MCF 10A (cell line): ENCODE measurements at regions not wholly inside any gene's neighbourhood (a gene's known extent, or its start where the extent isn't known, plus 50 kb on each side); places are given as distances from the start of the nearest gene placed in this dataset.

ENCODE experiments used
- BruUV-seq: library from RNA; stranded (reverse); fragments of 400-500 nt; replicated peaks from 2 replicates; lab custom pipeline; 2021; lab: Mats Ljungman, UMichigan
- CTCF ChIA-PET: fragments of 300-600 bp; sonication (Branson Sonifier 250); formaldehyde crosslinking; extraction: SDS; loops from one replicate; lab custom pipeline; 2021; ENCODE audit warnings: antibody characterized with exemption, inconsistent platforms; lab: Yijun Ruan, JAX
- POLR2A ChIA-PET: fragments of 300-600, 350-650 bp; sonication (Branson Sonifier 250); formaldehyde crosslinking; extraction: SDS; loops from one replicate; lab custom pipeline; 2020; ENCODE audit warnings: antibody characterized with exemption, inconsistent platforms; lab: Yijun Ruan, JAX
- DNase-seq: peaks from one replicate; pipeline ENCODE4 v3.0.0-alpha.2; 2018; ENCODE audit not compliant: unreplicated experiment
- H3K27ac Mint-ChIP-seq: one replicate; pipeline ENCODE4 v1.8.0; 2022; ENCODE audit warnings: mild to moderate bottlenecking, low read depth, mixed read lengths; ENCODE audit not compliant: unreplicated experiment
- H3K27me3 Mint-ChIP-seq: one replicate; pipeline ENCODE4 v1.8.0; 2022; ENCODE audit warnings: mixed read lengths; ENCODE audit not compliant: insufficient read depth, unreplicated experiment
- H3K36me3 Mint-ChIP-seq: one replicate; pipeline ENCODE4 v1.8.0; 2022; ENCODE audit warnings: mild to moderate bottlenecking, moderate library complexity, mixed read lengths; ENCODE audit not compliant: insufficient read depth, unreplicated experiment
- H3K4me1 Mint-ChIP-seq: one replicate; pipeline ENCODE4 v1.8.0; 2022; ENCODE audit warnings: mixed read lengths; ENCODE audit not compliant: insufficient read depth, unreplicated experiment
- H3K4me3 Mint-ChIP-seq: one replicate; pipeline ENCODE4 v1.8.0; 2022; ENCODE audit warnings: mild to moderate bottlenecking, moderate library complexity, mixed read lengths; ENCODE audit not compliant: unreplicated experiment
- H3K9me3 Mint-ChIP-seq: one replicate; pipeline ENCODE4 v1.8.0; 2022; ENCODE audit warnings: mixed read lengths; ENCODE audit not compliant: unreplicated experiment
- intact Hi-C: fragments of 100-400 bp; cut with micrococcal nuclease; formaldehyde crosslinking; loops from 2 replicates; pipeline ENCODE4 v1.14.1; 2022
- TF ChIP-seq, protein P1 (sequence below): fragments of 200-600 bp; IDR thresholded peaks from one replicate; pipeline ENCODE4 v1.8.0; 2022; ENCODE audit warnings: antibody characterized with exemption, mild to moderate bottlenecking; ENCODE audit not compliant: unreplicated experiment

- POLR2A ChIA-PET = interaction anchor here (0.7 to 4.4 kb wide), 12 partner anchors 18 to 167 kb away, joined by 3 to 45 read pairs (median 5); no protein-coding TSS in a partner anchor
Observed at GRCh38 chr13:44268980-44269379, 104.6 kb upstream of the SERP2 start.

GRCh38 chr13:44270150-44270549 is 103.5 kb upstream of the SERP2 start:
- DNase-seq = no peak

More at GRCh38 chr13:44268980-44269379, 104.6 kb upstream of the SERP2 start:
- Mint-ChIP-seq H3K27ac (peak overlapping the region; percentile 97), H3K27me3 (no peaks in the 10 kb centered on the region), H3K9me3 (no peaks in the 10 kb centered on the region), H3K4me3 (no peak overlapping the region), H3K4me1 (peaks cover 57% of the 10 kb centered on the region), H3K36me3 (peaks cover 13% of the 10 kb centered on the region)
- intact Hi-C loops = loop anchor here (1.0 kb wide), 1 partner anchor 44 kb away; no protein-coding TSS in a partner anchor
- TF ChIP-seq, protein P1, sequence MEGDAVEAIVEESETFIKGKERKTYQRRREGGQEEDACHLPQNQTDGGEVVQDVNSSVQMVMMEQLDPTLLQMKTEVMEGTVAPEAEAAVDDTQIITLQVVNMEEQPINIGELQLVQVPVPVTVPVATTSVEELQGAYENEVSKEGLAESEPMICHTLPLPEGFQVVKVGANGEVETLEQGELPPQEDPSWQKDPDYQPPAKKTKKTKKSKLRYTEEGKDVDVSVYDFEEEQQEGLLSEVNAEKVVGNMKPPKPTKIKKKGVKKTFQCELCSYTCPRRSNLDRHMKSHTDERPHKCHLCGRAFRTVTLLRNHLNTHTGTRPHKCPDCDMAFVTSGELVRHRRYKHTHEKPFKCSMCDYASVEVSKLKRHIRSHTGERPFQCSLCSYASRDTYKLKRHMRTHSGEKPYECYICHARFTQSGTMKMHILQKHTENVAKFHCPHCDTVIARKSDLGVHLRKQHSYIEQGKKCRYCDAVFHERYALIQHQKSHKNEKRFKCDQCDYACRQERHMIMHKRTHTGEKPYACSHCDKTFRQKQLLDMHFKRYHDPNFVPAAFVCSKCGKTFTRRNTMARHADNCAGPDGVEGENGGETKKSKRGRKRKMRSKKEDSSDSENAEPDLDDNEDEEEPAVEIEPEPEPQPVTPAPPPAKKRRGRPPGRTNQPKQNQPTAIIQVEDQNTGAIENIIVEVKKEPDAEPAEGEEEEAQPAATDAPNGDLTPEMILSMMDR = no peak
- CTCF ChIA-PET = interaction anchor here (0.8 to 1.1 kb wide), 2 partner anchors 43 to 166 kb away, joined by 3 to 5 read pairs; no protein-coding TSS in a partner anchor
- no peak for DNase-seq
- BruUV-seq = no TSS peak

DNA sequence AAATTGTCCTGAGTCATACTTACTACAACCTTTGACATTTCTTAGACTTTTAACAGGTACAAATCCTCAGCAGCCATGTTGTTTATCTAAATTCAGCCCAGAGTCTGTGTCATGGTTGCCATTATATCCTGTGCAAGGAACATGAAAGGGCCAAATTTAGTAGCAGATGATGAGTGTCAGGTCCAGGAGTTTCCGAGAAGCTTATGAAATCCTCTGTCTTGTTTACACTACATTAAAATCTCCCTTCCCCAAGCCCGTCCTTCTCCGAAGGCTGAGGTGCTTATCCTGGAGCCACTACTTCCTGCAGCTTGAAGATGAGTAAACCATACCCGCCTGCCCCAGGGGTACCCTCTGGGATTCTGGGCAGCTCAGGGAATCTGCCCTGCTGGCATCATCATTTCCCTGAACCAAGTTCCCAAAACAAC is 102.6 kb upstream of the SERP2 start:
- intact Hi-C loops = no loop called here
- H3K27me3 Mint-ChIP-seq = no peaks in the 10 kb centered on the region
- peaks cover 13% of the 10 kb centered on the region for H3K36me3 Mint-ChIP-seq
- BruUV-seq = no TSS peak
- ChIA-PET POLR2A (interaction anchor here (0.6 to 4.9 kb wide), 9 partner anchors 8 to 164 kb away, joined by 3 to 82 read pairs (median 10); no protein-coding TSS in a partner anchor), CTCF (interaction anchor here (0.6 kb wide), 1 partner anchor 198 kb away, joined by 3 read pairs; no protein-coding TSS in a partner anchor)
- DNase-seq = peak; percentile 93
- H3K4me3 Mint-ChIP-seq = peak overlapping the region; percentile 19
- H3K27ac Mint-ChIP-seq = peak overlapping the region; percentile 97
- TF ChIP-seq, protein P1 = no peak
- H3K9me3 Mint-ChIP-seq = no peaks in the 10 kb centered on the region
- peaks cover 65% of the 10 kb centered on the region for H3K4me1 Mint-ChIP-seq

More at GRCh38 chr13:44270150-44270549, 103.5 kb upstream of the SERP2 start:
- TF ChIP-seq, protein P1 = no peak
- Mint-ChIP-seq H3K36me3 (peaks cover 13% of the 10 kb centered on the region), H3K4me1 (peaks cover 65% of the 10 kb centered on the region), H3K27ac (peak overlapping the region; percentile 97), H3K4me3 (no peak overlapping the region), H3K9me3 (no peaks in the 10 kb centered on the region), H3K27me3 (no peaks in the 10 kb centered on the region)
- no TSS peak for BruUV-seq
- intact Hi-C loops = no loop called here
- POLR2A ChIA-PET = interaction anchor here (0.7 to 4.9 kb wide), 6 partner anchors 26 to 171 kb away, joined by 3 to 82 read pairs (median 12); no protein-coding TSS in a partner anchor
- CTCF ChIA-PET = no interaction called here

- Mint-ChIP-seq H3K9me3 (no peaks in the 10 kb centered on the region), H3K36me3 (peaks cover 13% of the 10 kb centered on the region), H3K4me3 (no peak overlapping the region), H3K27me3 (no peaks in the 10 kb centered on the region), H3K27ac (peak overlapping the region; percentile 97), H3K4me1 (peaks cover 65% of the 10 kb centered on the region)
- CTCF ChIA-PET = interaction anchor here (0.6 kb wide), 1 partner anchor 18 kb away, joined by 3 read pairs; no protein-coding TSS in a partner anchor
- intact Hi-C loops = no loop called here
- POLR2A ChIA-PET = interaction anchor here (0.8 to 4.9 kb wide), 8 partner anchors 8 to 164 kb away, joined by 3 to 82 read pairs (median 11); no protein-coding TSS in a partner anchor
- no TSS peak for BruUV-seq
- DNase-seq = no peak
- TF ChIP-seq, protein P1 = no peak
Observed at GRCh38 chr13:44271473-44271872, 102.2 kb upstream of the SERP2 start.
